WERI-Rb-1 (cell line): ENCODE measurements at regions not wholly inside any gene's neighbourhood (a gene's known extent, or its start where the extent isn't known, plus 50 kb on each side); places are given as distances from the start of the nearest gene placed in this dataset.

Experiments
- DNase-seq: peaks from one replicate; pipeline ENCODE4 v3.0.0-alpha.2; 2020
- H3K27ac ChIP-seq: fragments of 250-450 bp; sonication (Bioruptor Pico); 2 replicates; pipeline ENCODE4 v1.5.1; 2020; ENCODE audit warnings: mild to moderate bottlenecking, moderate library complexity
- H3K27me3 ChIP-seq: fragments of 250-450 bp; sonication (Bioruptor Pico); 2 replicates; pipeline ENCODE4 v1.5.1; 2021; ENCODE audit warnings: mild to moderate bottlenecking, low read depth, moderate library complexity; ENCODE audit not compliant: insufficient read depth, severe bottlenecking
- H3K36me3 ChIP-seq: fragments of 250-450 bp; sonication (Bioruptor Pico); 2 replicates; pipeline ENCODE4 v1.5.1; 2020; ENCODE audit warnings: mild to moderate bottlenecking, moderate library complexity
- H3K4me3 ChIP-seq: 2 replicates; pipeline ENCODE4 v1.5.1; 2011; ENCODE audit warnings: low read depth, mild to moderate bottlenecking, control low read depth, low read length
- H3K9me3 ChIP-seq: fragments of 250-450 bp; sonication (Bioruptor Pico); 2 replicates; pipeline ENCODE4 v1.5.1; 2021; ENCODE audit warnings: mild to moderate bottlenecking, moderate library complexity; ENCODE audit not compliant: severe bottlenecking
- CTCF ChIP-seq: IDR thresholded peaks from 2 replicates; pipeline ENCODE4 v1.5.1; 2011; ENCODE audit warnings: low read depth, mild to moderate bottlenecking, control low read depth, inconsistent platforms, low read length

GRCh38 chr11:70736937-70737640 lies 338.8 kb downstream of the CTTN start:
- no peak for TF ChIP-seq CTCF

GRCh38 chr11:70737816-70738630 lies 339.7 kb downstream of the CTTN start:
- H3K27ac ChIP-seq: no peak overlapping the region
- no peak for DNase-seq
- no peaks in the 10 kb centered on the region for H3K27me3 ChIP-seq
- TF ChIP-seq CTCF: no peak
- H3K9me3 ChIP-seq: no peaks in the 10 kb centered on the region
- no peaks in the 10 kb centered on the region for H3K36me3 ChIP-seq
- H3K4me3 ChIP-seq: no peak overlapping the region

More at GRCh38 chr11:70736937-70737640, 338.8 kb downstream of the CTTN start:
- no peak overlapping the region for H3K27ac ChIP-seq
- no peak for DNase-seq
- no peaks in the 10 kb centered on the region for H3K9me3 ChIP-seq
- no peaks in the 10 kb centered on the region for H3K27me3 ChIP-seq
- no peak overlapping the region for H3K4me3 ChIP-seq
- no peaks in the 10 kb centered on the region for H3K36me3 ChIP-seq

GRCh38 chr11:70738661-70739060 lies 340.3 kb downstream of the CTTN start:
- no peaks in the 10 kb centered on the region for H3K9me3 ChIP-seq
- no peak for DNase-seq

GRCh38 chr11:70739091-70739490 lies 340.8 kb downstream of the CTTN start:
- no peaks in the 10 kb centered on the region for H3K9me3 ChIP-seq

More at GRCh38 chr11:70738661-70739060, 340.3 kb downstream of the CTTN start:
- Histone ChIP-seq H3K27ac (no peak overlapping the region), H3K4me3 (no peak overlapping the region), H3K27me3 (no peaks in the 10 kb centered on the region), H3K36me3 (no peaks in the 10 kb centered on the region)
- TF ChIP-seq CTCF: no peak

GRCh38 chr11:70739811-70740487 lies 341.6 kb downstream of the CTTN start:
- no peak for DNase-seq
- H3K4me3 ChIP-seq: no peak overlapping the region
- no peaks in the 10 kb centered on the region for H3K9me3 ChIP-seq
- H3K36me3 ChIP-seq: no peaks in the 10 kb centered on the region
- H3K27ac ChIP-seq: peak overlapping the region; percentile 43; the same call in 1 of the 2 replicates
- H3K27me3 ChIP-seq: no peaks in the 10 kb centered on the region
- peak; percentile 34; the same call in 1 of the 2 replicates for TF ChIP-seq CTCF

More at GRCh38 chr11:70739091-70739490, 340.8 kb downstream of the CTTN start:
- no peaks in the 10 kb centered on the region for H3K36me3 ChIP-seq
- no peak overlapping the region for H3K4me3 ChIP-seq
- H3K27me3 ChIP-seq: no peaks in the 10 kb centered on the region
- TF ChIP-seq CTCF: no peak
- no peak for DNase-seq
- H3K27ac ChIP-seq: no peak overlapping the region
